ENCODE measurements at regions not wholly inside any gene's neighbourhood (a gene's known extent, or its start where the extent isn't known, plus 50 kb on each side); places are given as distances from the start of the nearest gene placed in this dataset.

DNA sequence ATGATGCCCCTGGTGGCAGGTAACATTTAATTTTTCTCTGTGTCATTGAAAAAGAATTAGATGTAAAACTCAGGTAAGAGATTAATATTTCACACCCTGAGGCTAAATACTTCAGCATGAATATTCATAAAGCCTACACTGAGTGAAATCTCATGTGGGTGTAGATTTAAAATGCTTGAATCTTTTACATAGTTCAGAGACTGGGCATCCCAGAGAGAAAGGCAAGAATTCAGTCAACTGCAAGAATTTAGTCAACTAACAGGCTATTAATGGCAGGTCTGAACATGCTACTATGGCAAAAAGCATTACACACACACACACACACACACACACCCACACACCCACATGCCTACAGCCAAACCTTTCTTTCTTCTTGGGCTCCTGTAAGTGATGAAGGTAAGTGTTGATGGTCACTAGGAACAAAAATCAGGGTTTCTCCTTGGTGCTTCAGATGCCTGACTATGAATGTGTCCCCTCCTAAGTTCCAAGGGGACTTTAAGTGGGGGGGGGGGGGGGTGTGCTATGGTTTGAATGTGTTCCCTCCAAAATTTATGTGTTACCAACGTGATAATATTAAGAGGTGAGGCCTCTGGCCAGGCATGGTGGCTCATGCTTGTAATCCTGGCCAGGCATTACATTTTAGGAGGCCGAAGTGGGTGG is 63.7 kb upstream of the PSMD7 start:
- no peak overlapping the region for H3K4me3 Mint-ChIP-seq
- H3K9me3 Mint-ChIP-seq: no peaks in the 10 kb centered on the region
- DNase-seq (no peak), ATAC-seq (no peak)
- peaks cover 3% of the 10 kb centered on the region for H3K27me3 Mint-ChIP-seq
- H3K27ac Mint-ChIP-seq: no peak overlapping the region
- no peaks in the 10 kb centered on the region for H3K4me1 Mint-ChIP-seq
- no peaks in the 10 kb centered on the region for H3K36me3 Mint-ChIP-seq (ENCODE audit: low read depth)

DNA sequence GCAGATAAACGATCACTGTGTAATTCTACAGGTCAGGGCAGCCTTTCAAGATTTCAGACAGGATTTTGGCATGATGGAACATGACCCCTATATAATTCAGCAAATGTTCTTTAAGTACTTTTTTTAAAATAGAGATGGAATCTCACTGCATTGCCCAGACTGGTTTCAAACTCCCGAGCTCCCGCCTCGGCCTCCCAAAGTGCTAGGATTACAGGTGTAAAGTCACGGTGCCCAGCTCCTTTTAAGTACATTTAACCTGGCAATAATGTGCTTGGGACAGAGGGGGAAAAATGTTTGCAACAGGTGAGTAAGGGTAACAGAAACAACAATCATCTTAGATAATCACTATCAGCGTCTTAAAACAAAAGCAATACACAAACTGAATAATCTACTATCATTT is 66.5 kb upstream of the PSMD7 start:
- Mint-ChIP-seq H3K27ac (no peak overlapping the region), H3K4me1 (no peaks in the 10 kb centered on the region), H3K36me3 (ENCODE audit: low read depth) (no peaks in the 10 kb centered on the region), H3K9me3 (no peaks in the 10 kb centered on the region), H3K27me3 (peaks cover 5% of the 10 kb centered on the region), H3K4me3 (no peak overlapping the region)
- ATAC-seq (no peak), DNase-seq (no peak)

DNA sequence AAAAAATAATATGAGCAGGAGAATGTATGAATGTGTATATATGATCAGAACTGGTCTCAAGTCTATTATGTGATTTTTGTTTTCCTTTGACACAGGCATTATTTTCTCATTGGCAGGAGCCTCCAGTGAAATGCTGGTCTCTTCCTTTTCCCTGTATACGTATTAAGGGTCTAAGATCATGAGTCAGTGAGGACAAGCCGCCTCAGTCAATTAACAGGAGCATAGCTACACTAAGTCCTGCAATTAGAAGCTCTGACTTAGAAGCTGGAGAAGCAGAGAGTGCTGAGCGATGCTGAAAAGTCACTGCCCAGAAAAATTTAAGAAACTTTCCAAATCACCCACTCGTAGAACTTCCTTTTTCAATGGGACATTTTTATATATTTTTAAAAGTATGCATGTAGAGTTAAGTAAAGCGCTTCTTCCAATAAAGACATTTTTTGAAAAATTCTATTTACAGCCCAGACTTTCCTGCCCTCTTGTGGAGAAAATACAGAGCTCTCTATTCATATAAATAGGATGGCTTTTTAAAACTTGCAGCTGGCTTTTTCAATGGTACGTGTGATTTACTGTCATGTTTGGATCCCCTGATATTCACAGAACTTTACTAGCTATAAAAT is 70.2 kb upstream of the PSMD7 start:
- no peaks in the 10 kb centered on the region for H3K9me3 Mint-ChIP-seq
- ATAC-seq (no peak), DNase-seq (no peak)
- no peak overlapping the region for H3K27ac Mint-ChIP-seq
- no peaks in the 10 kb centered on the region for H3K4me1 Mint-ChIP-seq
- H3K27me3 Mint-ChIP-seq: peaks cover 5% of the 10 kb centered on the region
- H3K36me3 Mint-ChIP-seq (ENCODE audit: low read depth): no peaks in the 10 kb centered on the region
- H3K4me3 Mint-ChIP-seq: no peak overlapping the region

DNA sequence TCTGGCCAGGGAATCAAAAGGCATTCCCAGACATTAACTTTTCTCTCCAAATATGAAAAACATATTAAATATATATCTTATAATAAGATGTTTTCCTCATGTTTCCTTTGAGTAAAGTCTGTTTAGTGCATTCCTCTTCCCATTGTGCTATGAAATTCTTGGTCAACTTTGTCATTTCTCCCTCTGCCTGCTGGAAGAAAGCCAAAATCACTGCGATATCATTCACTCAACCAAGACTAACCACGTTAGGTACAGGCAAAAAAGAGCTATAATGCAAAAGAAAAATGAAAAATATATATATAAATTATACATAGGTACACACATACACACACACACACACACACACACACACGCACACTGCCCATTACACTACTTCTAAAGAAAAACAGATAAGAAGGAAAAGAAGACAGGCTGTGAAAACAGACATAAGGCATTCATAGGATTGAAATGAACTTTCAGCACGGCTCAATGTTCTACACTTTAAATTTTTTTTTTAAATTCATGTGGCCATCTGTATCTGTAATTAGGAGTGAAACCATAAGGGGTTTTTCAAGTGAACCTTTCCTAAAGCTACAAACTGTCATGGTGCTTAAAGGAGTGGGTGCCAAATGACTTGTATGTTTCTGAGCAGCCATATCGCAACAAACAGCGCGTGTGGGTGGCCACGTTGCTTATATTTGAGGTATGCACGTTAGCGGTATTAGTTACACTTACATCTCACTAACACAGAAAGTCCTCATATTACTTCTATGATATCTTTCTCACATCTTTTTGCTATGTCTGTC is 71.6 kb upstream of the PSMD7 start:
- DNase-seq (no peak), ATAC-seq (no peak)
- Mint-ChIP-seq H3K4me3 (no peak overlapping the region), H3K9me3 (no peaks in the 10 kb centered on the region), H3K27ac (no peak overlapping the region), H3K36me3 (ENCODE audit: low read depth) (no peaks in the 10 kb centered on the region), H3K27me3 (peaks cover 5% of the 10 kb centered on the region), H3K4me1 (no peaks in the 10 kb centered on the region)

DNA sequence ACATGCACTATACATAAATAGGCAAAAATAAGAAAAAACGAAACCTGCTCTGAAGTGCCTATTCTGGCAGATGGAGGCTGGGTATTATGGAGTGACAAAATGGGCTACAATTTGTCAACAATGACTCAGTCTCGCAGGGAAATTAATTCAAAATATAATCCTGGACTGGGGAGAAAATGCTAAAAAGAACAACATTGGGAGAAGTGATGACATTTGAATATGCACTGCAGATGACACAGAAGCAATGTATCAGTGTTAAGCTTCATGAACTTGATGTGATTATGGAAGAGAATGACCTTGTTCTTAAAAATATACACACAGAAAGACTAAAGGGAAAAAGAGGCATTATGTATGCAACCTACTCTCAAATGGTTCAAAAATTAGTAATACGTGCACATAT is 74.8 kb upstream of the PSMD7 start:
- Mint-ChIP-seq H3K4me1 (no peaks in the 10 kb centered on the region), H3K4me3 (no peak overlapping the region), H3K36me3 (ENCODE audit: low read depth) (no peaks in the 10 kb centered on the region), H3K27me3 (peaks cover 7% of the 10 kb centered on the region), H3K27ac (no peak overlapping the region), H3K9me3 (no peaks in the 10 kb centered on the region)
- DNase-seq (no peak), ATAC-seq (no peak)

DNA sequence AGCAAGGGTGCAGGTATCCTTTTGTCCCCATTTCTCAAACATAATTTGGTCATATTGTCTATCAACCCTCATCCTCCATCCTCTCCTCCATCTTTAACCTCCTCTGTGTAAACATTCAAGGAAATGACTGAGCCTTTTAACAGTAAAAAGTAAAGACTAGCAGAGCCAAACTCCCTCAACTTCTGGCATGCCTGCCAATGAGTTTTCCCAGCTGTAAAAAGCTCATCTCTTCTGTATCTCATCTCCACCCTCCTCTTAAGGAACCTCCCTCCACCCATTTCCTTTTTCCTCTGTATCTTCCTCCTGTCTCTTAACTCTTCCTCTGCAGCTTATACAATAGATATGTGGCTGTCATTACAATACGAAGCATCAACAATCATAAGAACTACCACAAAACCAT is 76.9 kb upstream of the PSMD7 start:
- Mint-ChIP-seq H3K9me3 (no peaks in the 10 kb centered on the region), H3K36me3 (ENCODE audit: low read depth) (no peaks in the 10 kb centered on the region), H3K4me3 (no peak overlapping the region), H3K4me1 (no peaks in the 10 kb centered on the region), H3K27me3 (peaks cover 4% of the 10 kb centered on the region), H3K27ac (no peak overlapping the region)
- DNase-seq: no peak
- no peak for ATAC-seq

DNA sequence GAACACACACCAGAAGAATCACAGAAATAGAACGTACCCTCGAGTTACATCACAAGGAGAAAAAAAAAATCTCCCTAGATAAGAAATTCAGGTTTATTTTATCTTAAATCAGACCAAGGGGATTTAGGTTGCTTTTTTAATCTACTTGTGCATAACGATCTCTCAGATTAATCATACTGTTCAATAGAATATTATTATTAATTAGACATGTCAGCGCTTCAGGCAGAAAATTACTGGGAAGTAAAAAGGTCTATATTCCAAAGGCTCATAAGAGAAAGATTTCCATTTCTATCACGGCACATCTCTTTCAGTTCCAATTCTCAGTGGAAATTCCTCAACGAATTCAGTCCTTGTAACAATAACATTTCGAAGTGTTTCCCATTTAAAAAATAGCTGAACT is 77.7 kb upstream of the PSMD7 start:
- Mint-ChIP-seq H3K27me3 (peaks cover 4% of the 10 kb centered on the region), H3K36me3 (ENCODE audit: low read depth) (no peaks in the 10 kb centered on the region), H3K9me3 (no peaks in the 10 kb centered on the region), H3K4me1 (no peaks in the 10 kb centered on the region), H3K27ac (no peak overlapping the region), H3K4me3 (no peak overlapping the region)
- no peak for DNase-seq
- ATAC-seq: no peak

DNA sequence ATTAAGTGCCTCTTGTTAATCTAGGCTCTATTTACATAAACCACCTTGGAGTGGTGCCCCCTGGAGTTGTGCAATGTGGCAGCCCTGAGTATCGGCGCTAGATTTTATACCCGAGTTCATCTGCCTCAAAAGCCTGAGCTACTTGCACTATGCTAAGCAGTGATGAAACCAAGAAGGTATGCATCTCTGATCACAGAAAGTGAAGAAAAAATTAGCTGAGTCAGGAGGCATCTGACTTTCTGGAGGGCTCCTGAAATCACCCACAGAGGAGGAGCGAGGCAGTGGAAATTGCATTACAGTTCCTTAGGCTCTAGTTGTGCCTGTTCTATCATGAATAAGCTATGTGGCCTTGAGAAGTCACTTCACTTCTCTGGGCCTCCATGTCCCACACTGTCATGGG is 80.3 kb upstream of the PSMD7 start:
- Mint-ChIP-seq H3K9me3 (no peaks in the 10 kb centered on the region), H3K36me3 (ENCODE audit: low read depth) (no peaks in the 10 kb centered on the region), H3K27me3 (peaks cover 7% of the 10 kb centered on the region), H3K27ac (no peak overlapping the region), H3K4me1 (no peaks in the 10 kb centered on the region), H3K4me3 (no peak overlapping the region)
- ATAC-seq (no peak), DNase-seq (no peak)

DNA sequence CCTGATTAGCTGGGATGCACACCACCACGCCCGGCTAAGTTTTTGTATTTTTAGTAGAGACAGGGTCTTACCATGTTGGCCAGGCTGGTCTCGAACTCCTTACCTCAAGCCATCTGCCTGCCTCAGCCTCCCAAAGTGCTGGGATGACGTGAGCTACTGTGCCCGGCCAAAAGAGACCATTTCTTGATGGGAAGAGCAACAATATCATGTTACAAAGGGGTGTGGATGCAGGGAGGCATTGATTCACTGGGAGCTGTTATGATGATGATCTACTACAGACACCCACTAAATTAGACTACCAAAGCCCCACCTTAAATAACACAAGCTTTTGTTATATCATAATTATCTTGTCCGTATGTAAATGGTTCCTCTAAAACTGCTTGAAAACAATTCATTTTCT is 81.4 kb upstream of the PSMD7 start:
- peaks cover 7% of the 10 kb centered on the region for H3K27me3 Mint-ChIP-seq
- H3K9me3 Mint-ChIP-seq: no peaks in the 10 kb centered on the region
- H3K27ac Mint-ChIP-seq: no peak overlapping the region
- H3K36me3 Mint-ChIP-seq (ENCODE audit: low read depth): no peaks in the 10 kb centered on the region
- DNase-seq (no peak), ATAC-seq (no peak)
- H3K4me1 Mint-ChIP-seq: no peaks in the 10 kb centered on the region
- no peak overlapping the region for H3K4me3 Mint-ChIP-seq

DNA sequence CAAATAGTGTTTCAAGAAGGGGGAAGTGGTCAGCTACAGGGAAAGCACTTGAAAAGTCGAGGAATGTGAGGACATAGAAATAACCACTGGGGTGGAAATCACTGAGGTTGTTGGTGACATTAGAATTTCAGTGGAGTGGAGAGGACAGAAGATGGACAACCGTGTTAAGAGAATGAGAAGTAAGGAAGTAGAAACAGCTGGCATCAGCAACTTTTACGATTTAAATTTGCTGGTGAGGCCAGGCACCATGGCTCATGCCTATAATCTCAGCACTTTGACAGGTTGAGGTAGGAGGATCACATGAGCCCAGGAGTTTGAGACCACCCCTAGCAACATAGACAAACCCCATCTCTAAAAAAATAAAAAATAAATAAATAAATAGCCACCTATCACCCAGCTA is 83.2 kb upstream of the PSMD7 start:
- no peak for ATAC-seq
- Mint-ChIP-seq H3K4me3 (no peak overlapping the region), H3K4me1 (no peaks in the 10 kb centered on the region), H3K27me3 (peaks cover 5% of the 10 kb centered on the region), H3K36me3 (ENCODE audit: low read depth) (no peaks in the 10 kb centered on the region), H3K27ac (no peak overlapping the region), H3K9me3 (no peaks in the 10 kb centered on the region)
- DNase-seq: no peak

DNA sequence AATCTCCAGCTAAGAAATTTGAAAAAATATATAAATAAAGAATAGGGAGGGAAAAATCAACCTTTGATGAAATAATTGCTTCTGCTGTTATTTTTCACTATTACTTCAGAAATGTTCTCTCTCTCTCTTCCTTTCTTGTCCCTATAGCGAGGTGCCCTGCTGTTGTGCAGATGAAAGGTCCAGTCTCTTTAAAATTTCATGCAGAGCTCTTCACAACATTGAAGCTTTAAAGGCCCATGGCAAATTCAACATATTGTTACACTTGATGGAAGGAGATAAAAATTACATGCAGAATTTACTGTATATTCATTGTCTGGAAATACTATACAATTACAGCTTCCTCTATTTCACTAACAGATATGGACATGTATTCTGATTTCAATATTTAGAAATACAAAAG is 86.4 kb upstream of the PSMD7 start:
- DNase-seq (no peak), ATAC-seq (no peak)
- no peak overlapping the region for H3K27ac Mint-ChIP-seq
- no peaks in the 10 kb centered on the region for H3K9me3 Mint-ChIP-seq
- no peaks in the 10 kb centered on the region for H3K36me3 Mint-ChIP-seq (ENCODE audit: low read depth)
- no peaks in the 10 kb centered on the region for H3K4me1 Mint-ChIP-seq
- peaks cover 5% of the 10 kb centered on the region for H3K27me3 Mint-ChIP-seq
- no peak overlapping the region for H3K4me3 Mint-ChIP-seq

DNA sequence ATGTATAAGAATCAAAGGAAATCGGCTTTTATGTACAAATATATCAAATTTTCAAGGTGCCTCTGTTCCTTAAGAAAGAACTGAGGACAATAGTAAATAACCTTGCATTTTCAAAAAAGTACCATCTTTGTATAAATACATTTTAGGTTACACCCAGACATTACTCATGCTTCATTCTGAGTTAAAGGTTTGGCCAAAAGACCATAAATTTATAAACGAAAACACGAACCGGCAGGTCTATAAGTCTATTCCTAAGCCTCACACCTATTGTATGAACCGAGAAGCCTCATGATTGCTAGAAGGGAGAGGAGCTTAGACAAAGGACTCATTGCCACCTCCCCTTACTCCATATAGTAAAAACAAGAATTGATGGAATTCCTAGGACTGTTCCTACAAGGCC is 94.6 kb upstream of the PSMD7 start:
- H3K4me3 Mint-ChIP-seq: no peak overlapping the region
- H3K36me3 Mint-ChIP-seq (ENCODE audit: low read depth): no peaks in the 10 kb centered on the region
- no peaks in the 10 kb centered on the region for H3K9me3 Mint-ChIP-seq

DNA sequence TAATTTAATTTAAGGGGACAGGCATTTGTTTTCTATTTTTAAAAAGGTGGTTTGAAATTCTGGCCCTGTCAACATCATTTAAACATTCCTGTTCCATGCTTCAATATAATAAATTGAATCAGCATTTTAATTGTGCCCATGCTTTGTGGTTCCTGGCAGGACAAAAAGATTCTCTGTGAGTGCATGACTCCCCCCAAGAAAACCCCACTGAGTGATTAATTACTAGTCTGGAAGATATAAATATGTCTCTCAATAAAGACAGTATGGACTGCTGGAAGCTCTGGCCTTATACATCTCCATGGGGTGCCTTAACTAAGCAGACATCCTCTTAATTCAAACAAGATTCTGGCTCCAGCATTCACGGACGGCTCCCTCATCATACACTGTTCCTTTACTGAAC is 95.0 kb upstream of the PSMD7 start:
- no peaks in the 10 kb centered on the region for H3K4me1 Mint-ChIP-seq
- no peak overlapping the region for H3K27ac Mint-ChIP-seq
- no peaks in the 10 kb centered on the region for H3K9me3 Mint-ChIP-seq
- DNase-seq (no peak), ATAC-seq (no peak)
- no peaks in the 10 kb centered on the region for H3K36me3 Mint-ChIP-seq (ENCODE audit: low read depth)
- no peak overlapping the region for H3K4me3 Mint-ChIP-seq
- no peaks in the 10 kb centered on the region for H3K27me3 Mint-ChIP-seq

More for the DNA sequence above, 94.6 kb upstream of the PSMD7 start:
- Mint-ChIP-seq H3K27me3 (no peaks in the 10 kb centered on the region), H3K4me1 (no peaks in the 10 kb centered on the region), H3K27ac (no peak overlapping the region)
- no peak for ATAC-seq
- DNase-seq: no peak

DNA sequence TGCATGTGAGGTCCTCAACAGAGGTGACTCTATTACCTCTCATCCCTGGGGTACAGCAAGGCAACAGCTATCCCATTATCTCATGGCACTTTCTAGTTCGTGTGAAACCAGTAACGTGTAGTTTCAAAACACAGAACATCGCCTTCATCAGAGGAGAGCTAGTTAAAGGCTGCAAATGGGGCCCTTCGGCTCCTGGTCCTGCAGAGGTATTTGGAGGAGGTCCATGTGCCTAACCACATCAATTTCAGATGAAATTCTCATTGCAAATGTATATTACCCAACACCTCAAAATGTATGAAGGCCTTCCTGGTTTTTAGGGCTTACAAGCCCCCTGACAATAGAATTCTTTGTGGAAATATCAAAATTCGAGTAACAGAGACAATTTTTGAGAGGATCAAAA is 95.7 kb upstream of the PSMD7 start:
- Mint-ChIP-seq H3K4me1 (no peaks in the 10 kb centered on the region), H3K36me3 (ENCODE audit: low read depth) (no peaks in the 10 kb centered on the region), H3K27me3 (no peaks in the 10 kb centered on the region), H3K27ac (no peak overlapping the region), H3K9me3 (no peaks in the 10 kb centered on the region), H3K4me3 (no peak overlapping the region)
- ATAC-seq (no peak), DNase-seq (no peak)

DNA sequence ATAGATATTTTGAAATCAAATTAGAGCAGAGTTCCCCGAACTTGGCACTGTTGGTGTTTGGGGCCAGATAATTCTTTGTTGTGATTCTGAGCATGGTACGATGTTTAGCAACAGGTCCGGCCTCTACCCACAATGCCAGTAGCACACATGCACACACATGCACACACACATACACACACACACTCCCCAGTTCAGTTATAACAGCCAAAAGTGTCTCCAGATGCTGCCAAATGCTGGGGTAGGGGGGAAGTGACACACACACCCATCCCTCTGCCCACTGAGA is 96.8 kb upstream of the PSMD7 start:
- no peaks in the 10 kb centered on the region for H3K36me3 Mint-ChIP-seq (ENCODE audit: low read depth)
- no peak overlapping the region for H3K4me3 Mint-ChIP-seq
- no peaks in the 10 kb centered on the region for H3K9me3 Mint-ChIP-seq
- no peaks in the 10 kb centered on the region for H3K4me1 Mint-ChIP-seq
- DNase-seq (no peak), ATAC-seq (no peak)
- H3K27me3 Mint-ChIP-seq: peaks cover 8% of the 10 kb centered on the region
- H3K27ac Mint-ChIP-seq: no peak overlapping the region
